ENCODE measurements at regions not wholly inside any gene's neighbourhood (a gene's known extent, or its start where the extent isn't known, plus 50 kb on each side); places are given as distances from the start of the nearest gene placed in this dataset.

DNA sequence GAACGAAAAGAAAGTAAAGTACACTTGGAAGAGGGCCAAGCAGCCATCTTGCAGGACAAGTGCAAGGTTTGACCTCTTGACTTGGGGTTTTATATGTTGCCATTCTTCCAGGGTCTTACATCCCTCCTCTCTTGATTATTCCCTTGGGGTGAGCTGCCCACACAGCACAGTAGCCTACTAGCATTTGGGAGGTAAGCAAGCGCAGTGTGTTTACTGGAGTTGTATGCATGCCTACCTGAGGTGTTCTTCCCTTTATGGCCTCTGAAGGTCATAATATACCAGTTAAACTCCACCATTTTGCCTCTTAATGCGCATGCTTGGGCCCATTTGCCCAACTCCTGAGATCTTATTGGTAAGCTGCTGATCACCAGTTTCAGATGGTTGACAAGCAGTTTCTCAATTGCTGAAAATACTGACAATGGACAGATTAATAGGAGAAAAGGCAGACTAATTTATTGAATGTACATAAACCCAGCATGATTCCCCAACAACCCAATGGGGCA is 173.8 kb upstream of the SLC30A5 start:
- TF ChIP-seq POLR2A (IDR thresholded peaks at IDR 0.05; ENCODE audit: borderline replicate concordance, extremely low read depth, insufficient read depth, insufficient read length) (no peak), JUND (IDR thresholded peaks at IDR 0.05) (no peak), POLR2AphosphoS5 (IDR thresholded peaks at IDR 0.05; ENCODE audit: low read depth, low read length) (no peak), RAD21 (IDR thresholded peaks at IDR 0.05; ENCODE audit: low read depth) (no peak), EZH2 (IDR thresholded peaks at IDR 0.05) (no peak), EZH2phosphoT487 (IDR thresholded peaks at IDR 0.05; ENCODE audit: borderline replicate concordance) (no peak), REST (IDR thresholded peaks at IDR 0.05; ENCODE audit: low read depth) (no peak), SIN3A (IDR thresholded peaks at IDR 0.05; ENCODE audit: low read depth) (no peak), YY1 (IDR thresholded peaks at IDR 0.05; ENCODE audit: extremely low read depth, insufficient replicate concordance, low read depth, low read length) (no peak)
- TF ChIP-seq, protein P1, sequence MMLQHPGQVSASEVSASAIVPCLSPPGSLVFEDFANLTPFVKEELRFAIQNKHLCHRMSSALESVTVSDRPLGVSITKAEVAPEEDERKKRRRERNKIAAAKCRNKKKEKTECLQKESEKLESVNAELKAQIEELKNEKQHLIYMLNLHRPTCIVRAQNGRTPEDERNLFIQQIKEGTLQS (IDR thresholded peaks at IDR 0.05) = no peak
- TF ChIP-seq, protein P2, sequence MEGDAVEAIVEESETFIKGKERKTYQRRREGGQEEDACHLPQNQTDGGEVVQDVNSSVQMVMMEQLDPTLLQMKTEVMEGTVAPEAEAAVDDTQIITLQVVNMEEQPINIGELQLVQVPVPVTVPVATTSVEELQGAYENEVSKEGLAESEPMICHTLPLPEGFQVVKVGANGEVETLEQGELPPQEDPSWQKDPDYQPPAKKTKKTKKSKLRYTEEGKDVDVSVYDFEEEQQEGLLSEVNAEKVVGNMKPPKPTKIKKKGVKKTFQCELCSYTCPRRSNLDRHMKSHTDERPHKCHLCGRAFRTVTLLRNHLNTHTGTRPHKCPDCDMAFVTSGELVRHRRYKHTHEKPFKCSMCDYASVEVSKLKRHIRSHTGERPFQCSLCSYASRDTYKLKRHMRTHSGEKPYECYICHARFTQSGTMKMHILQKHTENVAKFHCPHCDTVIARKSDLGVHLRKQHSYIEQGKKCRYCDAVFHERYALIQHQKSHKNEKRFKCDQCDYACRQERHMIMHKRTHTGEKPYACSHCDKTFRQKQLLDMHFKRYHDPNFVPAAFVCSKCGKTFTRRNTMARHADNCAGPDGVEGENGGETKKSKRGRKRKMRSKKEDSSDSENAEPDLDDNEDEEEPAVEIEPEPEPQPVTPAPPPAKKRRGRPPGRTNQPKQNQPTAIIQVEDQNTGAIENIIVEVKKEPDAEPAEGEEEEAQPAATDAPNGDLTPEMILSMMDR (IDR thresholded peaks at IDR 0.05 in 2 of 3, conservative IDR thresholded peaks at IDR 0.05 in 1 of 3; ENCODE audit: borderline replicate concordance in 1 of 3, insufficient read depth in 1 of 3, low read depth in 2 of 3, low read length in 2 of 3) = no peak

Data from HCT116 (cell line).